H9 (cell line): ENCODE measurements at regions not wholly inside any gene's neighbourhood (a gene's known extent, or its start where the extent isn't known, plus 50 kb on each side); places are given as distances from the start of the nearest gene placed in this dataset.

Source experiments
- DNase-seq: peaks from one replicate; pipeline ENCODE4 v3.0.0-alpha.2; 2017
- H2AFZ ChIP-seq: one replicate; pipeline ENCODE4 v1.6.1; 2013; ENCODE audit warnings: mild to moderate bottlenecking, low read length, control low read depth, moderate library complexity
- H2AK5ac ChIP-seq: 2 replicates; pipeline ENCODE4 v1.6.1; 2013; ENCODE audit warnings: low read length, control low read depth, mixed read lengths; ENCODE audit not compliant: insufficient read length
- H2BK120ac ChIP-seq: one replicate; pipeline ENCODE4 v1.6.1; 2013; ENCODE audit warnings: low read depth, mild to moderate bottlenecking, low read length, control low read depth, inconsistent platforms; ENCODE audit not compliant: poor library complexity, severe bottlenecking
- H2BK12ac ChIP-seq: 2 replicates; pipeline ENCODE4 v1.6.1; 2013; ENCODE audit warnings: low read length, control low read depth, mixed read lengths, low read depth; ENCODE audit not compliant: insufficient read length
- H2BK15ac ChIP-seq: 2 replicates; pipeline ENCODE4 v1.6.1; 2013; ENCODE audit warnings: low read depth, low read length, control low read depth
- H2BK20ac ChIP-seq: one replicate; pipeline ENCODE4 v1.6.1; 2013; ENCODE audit warnings: low read depth, mild to moderate bottlenecking, low read length, control low read depth, inconsistent platforms; ENCODE audit not compliant: poor library complexity, severe bottlenecking
- H2BK5ac ChIP-seq: 2 replicates; pipeline ENCODE4 v1.6.1; 2013; ENCODE audit warnings: low read length, control low read depth, mixed read lengths; ENCODE audit not compliant: insufficient read length
- H3K14ac ChIP-seq: 2 replicates; pipeline ENCODE4 v1.6.1; 2013; ENCODE audit warnings: low read length, control low read depth; ENCODE audit not compliant: insufficient read depth
- H3K18ac ChIP-seq: 2 replicates; pipeline ENCODE4 v1.6.1; 2013; ENCODE audit warnings: low read depth, mild to moderate bottlenecking, mixed read lengths, low read length, control low read depth; ENCODE audit not compliant: insufficient read length
- H3K23ac ChIP-seq: 2 replicates; pipeline ENCODE4 v1.6.1; 2013; ENCODE audit warnings: low read length, control low read depth, mixed read lengths, low read depth; ENCODE audit not compliant: insufficient read length
- H3K23me2 ChIP-seq: 2 replicates; pipeline ENCODE4 v1.6.1; 2013; ENCODE audit warnings: low read depth, mild to moderate bottlenecking, mixed read lengths, low read length, control low read depth; ENCODE audit not compliant: insufficient read length, poor library complexity, severe bottlenecking
- H3K27ac ChIP-seq: 2 replicates; pipeline ENCODE4 v1.5.1; 2013; ENCODE audit warnings: low read length, control low read depth, mixed read lengths, low read depth; ENCODE audit not compliant: insufficient read length
- H3K27me3 ChIP-seq: 2 replicates; pipeline ENCODE4 v1.6.1; 2013; ENCODE audit warnings: low read length, control low read depth, inconsistent platforms; ENCODE audit not compliant: insufficient read depth
- H3K4ac ChIP-seq: 2 replicates; pipeline ENCODE4 v1.6.1; 2013; ENCODE audit warnings: low read depth, mild to moderate bottlenecking, control low read depth, inconsistent platforms, low read length, moderate library complexity
- H3K4me1 ChIP-seq: 2 replicates; pipeline ENCODE4 v1.6.1; 2013; ENCODE audit warnings: low read length, control low read depth, inconsistent platforms; ENCODE audit not compliant: insufficient read depth
- H3K4me2 ChIP-seq: 2 replicates; pipeline ENCODE4 v1.6.1; 2013; ENCODE audit warnings: low read length, control low read depth, mixed read lengths; ENCODE audit not compliant: insufficient read length, insufficient read depth
- H3K56ac ChIP-seq: 2 replicates; pipeline ENCODE4 v1.6.1; 2013; ENCODE audit warnings: low read depth, mild to moderate bottlenecking, mixed read lengths, low read length, control low read depth; ENCODE audit not compliant: insufficient read length
- H3K79me1 ChIP-seq: 2 replicates; pipeline ENCODE4 v1.6.1; 2013; ENCODE audit warnings: low read depth, mild to moderate bottlenecking, moderate library complexity, low read length, control low read depth, inconsistent platforms; ENCODE audit not compliant: insufficient read depth, poor library complexity, severe bottlenecking
- H3K79me2 ChIP-seq: 2 replicates; pipeline ENCODE4 v1.6.1; 2013; ENCODE audit warnings: low read length, control low read depth, inconsistent platforms; ENCODE audit not compliant: insufficient read depth
- H3K9ac ChIP-seq: 2 replicates; pipeline ENCODE4 v1.6.1; 2013; ENCODE audit warnings: low read length, control low read depth, mixed read lengths; ENCODE audit not compliant: insufficient read length; ENCODE audit errors: extremely low read depth
- H3K9me3 ChIP-seq: one replicate; pipeline ENCODE4 v1.6.1; 2013; ENCODE audit warnings: low read depth, low read length, inconsistent platforms; ENCODE audit not compliant: control insufficient read depth
- H3T11ph ChIP-seq: one replicate; pipeline ENCODE4 v1.6.1; 2013; ENCODE audit warnings: mild to moderate bottlenecking, low read length, control low read depth, inconsistent platforms
- H4K20me1 ChIP-seq: one replicate; pipeline ENCODE4 v1.6.1; 2013; ENCODE audit not compliant: control insufficient read depth, insufficient read length, insufficient read depth
- H4K5ac ChIP-seq: 2 replicates; pipeline ENCODE4 v1.6.1; 2013; ENCODE audit warnings: low read depth, mild to moderate bottlenecking, mixed read lengths, low read length, control low read depth; ENCODE audit not compliant: insufficient read length
- H4K8ac ChIP-seq: replicated peaks from 2 replicates; pipeline ENCODE4 v1.6.1; 2013; ENCODE audit warnings: low read length, control low read depth, mixed read lengths, low read depth; ENCODE audit not compliant: insufficient read length
- H4K91ac ChIP-seq: 2 replicates; pipeline ENCODE4 v1.6.1; 2013; ENCODE audit warnings: low read depth, mild to moderate bottlenecking, moderate library complexity, mixed read lengths, low read length, control low read depth; ENCODE audit not compliant: insufficient read length
- H3K27ac Mint-ChIP-seq, 3 experiments: 2 replicates in 2 of 3; 3 replicates in 1 of 3; pipeline ENCODE4 v1.8.0; 2020 to 2021; ENCODE audit warnings: mixed read lengths in 3 of 3, mild to moderate bottlenecking in 1 of 3, moderate library complexity in 1 of 3
- H3K27me3 Mint-ChIP-seq: 2 replicates; pipeline ENCODE4 v1.8.0; 2021; ENCODE audit warnings: low read depth, mild to moderate bottlenecking, moderate library complexity, mixed read lengths
- H3K36me3 Mint-ChIP-seq, 3 experiments: 2 replicates in 2 of 3; 3 replicates in 1 of 3; pipeline ENCODE4 v1.8.0; 2020 to 2021; ENCODE audit warnings: low read depth in 3 of 3, mixed read lengths in 3 of 3; ENCODE audit not compliant: insufficient read depth in 1 of 3
- H3K4me1 Mint-ChIP-seq, 2 experiments: 2 replicates each; pipeline ENCODE4 v1.8.0; 2020; ENCODE audit warnings: mixed read lengths in 2 of 2
- H3K4me3 Mint-ChIP-seq, 2 experiments: 2 replicates in 1 of 2; 3 replicates in 1 of 2; pipeline ENCODE4 v1.8.0; 2020 to 2021; ENCODE audit warnings: mild to moderate bottlenecking in 2 of 2, mixed read lengths in 2 of 2, moderate library complexity in 1 of 2
- H3K9me3 Mint-ChIP-seq, 2 experiments: 2 replicates in 1 of 2; 3 replicates in 1 of 2; pipeline ENCODE4 v1.8.0; 2020; ENCODE audit warnings: mild to moderate bottlenecking in 2 of 2, mixed read lengths in 2 of 2, moderate library complexity in 1 of 2
- WGBS: extraction: QIAGEN DNeasy Blood & Tissue Kit; methylation state at CpG from one replicate; pipeline ENCODE4 v1.1.7; 2013; ENCODE audit warnings: missing lambda C conversion rate, low lambda C conversion rate, mixed read lengths; ENCODE audit not compliant: insufficient read length; ENCODE audit errors: extremely low coverage; 5-methylcytosine and 5-hydroxymethylcytosine counted together
- TF ChIP-seq, protein P1 (sequence below): fragments of 200-600 bp; sonication (generic); conservative IDR thresholded peaks from 3 replicates; pipeline ENCODE4 v1.8.0; 2021; ENCODE audit warnings: antibody characterized with exemption, mild to moderate bottlenecking

DNA sequence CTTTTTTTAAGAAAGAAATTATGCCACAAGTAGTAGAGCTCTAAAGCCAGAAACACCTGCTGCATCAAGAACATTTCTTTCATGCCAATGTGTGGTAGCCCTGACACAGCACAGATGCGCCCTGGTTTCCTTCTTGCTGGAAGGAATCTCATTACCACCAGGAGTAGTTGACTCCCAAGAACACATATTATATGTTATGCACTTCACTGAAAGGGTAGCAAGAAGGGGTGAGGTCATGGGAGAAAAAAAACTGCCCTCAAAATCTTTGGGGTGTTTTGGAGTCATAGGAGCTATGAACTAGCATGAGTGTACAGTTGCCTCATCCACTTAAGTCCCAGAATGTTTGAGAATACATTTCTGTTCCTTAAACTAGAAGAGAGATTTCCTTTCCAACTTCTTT lies 185.8 kb upstream of the C1QTNF7 start:
- Mint-ChIP-seq H3K4me1 (peaks cover 5 to 7% of the 10 kb centered on the region in 2 experiments), H3K4me3 (no peak overlapping the region), H3K27ac (no peak overlapping the region), H3K27me3 (no peaks in the 10 kb centered on the region), H3K36me3 (no peaks in the 10 kb centered on the region; a peak in 1 of 7 replicates), H3K9me3 (no peaks in the 10 kb centered on the region)
- Histone ChIP-seq H3K9me3 (no peaks in the 10 kb centered on the region), H3K23me2 (no peaks in the 10 kb centered on the region), H3K56ac (no peak overlapping the region), H3K4me1 (no peaks in the 10 kb centered on the region), H3K27ac (no peak overlapping the region), H3K27me3 (no peaks in the 10 kb centered on the region), H2BK5ac (no peak overlapping the region), H3T11ph (no peak overlapping the region), H3K79me2 (no peaks in the 10 kb centered on the region), H2AK5ac (no peak overlapping the region), H3K23ac (no peak overlapping the region), H2BK15ac (no peak overlapping the region), H2BK12ac (no peak overlapping the region), H3K9ac (no peak overlapping the region), H2BK20ac (no peak overlapping the region), H4K8ac (no peak overlapping the region), H3K4ac (no peak overlapping the region), H2AFZ (no peak overlapping the region), H4K91ac (no peak overlapping the region), H4K5ac (no peak overlapping the region), H4K20me1 (no peaks in the 10 kb centered on the region), H3K4me2 (no peak overlapping the region), H3K14ac (no peak overlapping the region), H3K79me1 (no peaks in the 10 kb centered on the region), H3K18ac (no peak overlapping the region), H2BK120ac (no peak overlapping the region)
- TF ChIP-seq, protein P1, sequence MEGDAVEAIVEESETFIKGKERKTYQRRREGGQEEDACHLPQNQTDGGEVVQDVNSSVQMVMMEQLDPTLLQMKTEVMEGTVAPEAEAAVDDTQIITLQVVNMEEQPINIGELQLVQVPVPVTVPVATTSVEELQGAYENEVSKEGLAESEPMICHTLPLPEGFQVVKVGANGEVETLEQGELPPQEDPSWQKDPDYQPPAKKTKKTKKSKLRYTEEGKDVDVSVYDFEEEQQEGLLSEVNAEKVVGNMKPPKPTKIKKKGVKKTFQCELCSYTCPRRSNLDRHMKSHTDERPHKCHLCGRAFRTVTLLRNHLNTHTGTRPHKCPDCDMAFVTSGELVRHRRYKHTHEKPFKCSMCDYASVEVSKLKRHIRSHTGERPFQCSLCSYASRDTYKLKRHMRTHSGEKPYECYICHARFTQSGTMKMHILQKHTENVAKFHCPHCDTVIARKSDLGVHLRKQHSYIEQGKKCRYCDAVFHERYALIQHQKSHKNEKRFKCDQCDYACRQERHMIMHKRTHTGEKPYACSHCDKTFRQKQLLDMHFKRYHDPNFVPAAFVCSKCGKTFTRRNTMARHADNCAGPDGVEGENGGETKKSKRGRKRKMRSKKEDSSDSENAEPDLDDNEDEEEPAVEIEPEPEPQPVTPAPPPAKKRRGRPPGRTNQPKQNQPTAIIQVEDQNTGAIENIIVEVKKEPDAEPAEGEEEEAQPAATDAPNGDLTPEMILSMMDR: no peak
- no peak for DNase-seq
- WGBS: no CpG with 5 or more reads among the region's 1 CpG
